ENCODE measurements at regions not wholly inside any gene's neighbourhood (a gene's known extent, or its start where the extent isn't known, plus 50 kb on each side); places are given as distances from the start of the nearest gene placed in this dataset.

- DNase-seq (ENCODE audit: low spot score): no peak
Measured at GRCh38 chr13:30151388-30151787, 156.0 kb downstream of the KATNAL1 start.

- DNase-seq (ENCODE audit: low spot score): no peak
Measured at GRCh38 chr13:30149248-30149647, 158.1 kb downstream of the KATNAL1 start.

- DNase-seq (ENCODE audit: low spot score): no peak
Measured at GRCh38 chr13:30148786-30149185, 158.6 kb downstream of the KATNAL1 start.

- no peak for DNase-seq (ENCODE audit: low spot score)
Measured at GRCh38 chr13:30148171-30148754, 159.1 kb downstream of the KATNAL1 start.

- DNase-seq (ENCODE audit: low spot score): no peak
Measured at GRCh38 chr13:30147421-30147820, 159.9 kb downstream of the KATNAL1 start.

- no peak for DNase-seq (ENCODE audit: low spot score)
Measured at GRCh38 chr13:30147015-30147414, 160.3 kb downstream of the KATNAL1 start.

GRCh38 chr13:30145709-30146367, 161.5 kb downstream of the KATNAL1 start:
- DNase-seq (ENCODE audit: low spot score): no peak

- DNase-seq (ENCODE audit: low spot score): peak; percentile 54
Measured at GRCh38 chr13:30143666-30144400, 163.5 kb downstream of the KATNAL1 start.

- peak; percentile 88 for DNase-seq (ENCODE audit: low spot score)
Measured at GRCh38 chr13:30142486-30143211, 164.7 kb downstream of the KATNAL1 start.

- peak; percentile 16 for DNase-seq (ENCODE audit: low spot score)
Measured at GRCh38 chr13:30141775-30142485, 165.4 kb downstream of the KATNAL1 start.

- no peak for DNase-seq (ENCODE audit: low spot score)
Measured at GRCh38 chr13:30140973-30141372, 166.4 kb downstream of the KATNAL1 start.

GRCh38 chr13:30138511-30138910, 168.8 kb downstream of the KATNAL1 start:
- DNase-seq (ENCODE audit: low spot score): no peak

GRCh38 chr13:30135868-30136267, 171.5 kb downstream of the KATNAL1 start:
- DNase-seq (ENCODE audit: low spot score): no peak

- DNase-seq (ENCODE audit: low spot score): no peak
Measured at GRCh38 chr13:30135351-30135750, 172.0 kb downstream of the KATNAL1 start.

GRCh38 chr13:30134578-30134977, 172.8 kb downstream of the KATNAL1 start:
- no peak for DNase-seq (ENCODE audit: low spot score)

- DNase-seq (ENCODE audit: low spot score): peak; percentile 84
Measured at GRCh38 chr13:30133996-30134395, 173.4 kb downstream of the KATNAL1 start.

- DNase-seq (ENCODE audit: low spot score): no peak
Measured at GRCh38 chr13:30133554-30133912, 173.8 kb downstream of the KATNAL1 start.

GRCh38 chr13:30132623-30133553, 174.5 kb downstream of the KATNAL1 start:
- DNase-seq (ENCODE audit: low spot score): peak; percentile 90

GRCh38 chr13:30129411-30129810, 177.9 kb downstream of the KATNAL1 start:
- no peak for DNase-seq (ENCODE audit: low spot score)

GRCh38 chr13:30128591-30128990, 178.8 kb downstream of the KATNAL1 start:
- no peak for DNase-seq (ENCODE audit: low spot score)

GRCh38 chr13:30128095-30128494, 179.3 kb downstream of the KATNAL1 start:
- DNase-seq (ENCODE audit: low spot score): no peak

Data from AG08395 (cell line).